Liver (tissue), 8 donors: ENCODE measurements at regions not wholly inside any gene's neighbourhood (a gene's known extent, or its start where the extent isn't known, plus 50 kb on each side); places are given as distances from the start of the nearest gene placed in this dataset.

Experiments
- DNase-seq: peaks from one replicate; pipeline ENCODE4 v3.0.0-alpha.2; 2017; ENCODE audit warnings: low spot score
- H3K27ac ChIP-seq, 2 donors: one replicate each; pipeline ENCODE4 v1.7.0; 2013; ENCODE audit warnings: inconsistent platforms in 2 of 2, low read length in 2 of 2, control low read depth in 1 of 2, low read depth in 1 of 2, mild to moderate bottlenecking in 1 of 2
- H3K27me3 ChIP-seq, 4 donors: one replicate each; pipeline versions ENCODE4 v1.6.1 to v1.7.0; 2013; ENCODE audit warnings: low read length in 3 of 4, inconsistent platforms in 1 of 4, mild to moderate bottlenecking in 1 of 4, moderate library complexity in 1 of 4; ENCODE audit not compliant: control insufficient read depth in 4 of 4, insufficient read depth in 4 of 4
- H3K36me3 ChIP-seq, 4 donors: one replicate each; pipeline versions ENCODE4 v1.6.1 to v1.7.0; 2013; ENCODE audit warnings: low read length in 3 of 4, mild to moderate bottlenecking in 3 of 4, low read depth in 1 of 4, moderate library complexity in 1 of 4; ENCODE audit not compliant: control insufficient read depth in 4 of 4, insufficient read depth in 3 of 4
- H3K4me1 ChIP-seq, 4 donors: one replicate each; pipeline versions ENCODE4 v1.6.1 to v1.7.0; 2013; ENCODE audit warnings: low read length in 3 of 4, mild to moderate bottlenecking in 3 of 4, moderate library complexity in 1 of 4; ENCODE audit not compliant: control insufficient read depth in 4 of 4, insufficient read depth in 4 of 4
- H3K4me3 ChIP-seq, 3 donors: one replicate each; pipeline versions ENCODE4 v1.6.1 to v1.7.0; 2013; ENCODE audit warnings: low read length in 3 of 3, control low read depth in 1 of 3, low read depth in 1 of 3, mild to moderate bottlenecking in 1 of 3
- H3K9ac ChIP-seq, 2 donors: one replicate each; pipeline ENCODE4 v1.7.0; 2013; ENCODE audit warnings: low read length in 2 of 2, mild to moderate bottlenecking in 2 of 2, moderate library complexity in 2 of 2, control low read depth in 1 of 2, low read depth in 1 of 2
- H3K9me3 ChIP-seq, 4 donors: one replicate each; pipeline versions ENCODE4 v1.6.1 to v1.7.0; 2013; ENCODE audit warnings: low read length in 3 of 4; ENCODE audit not compliant: control insufficient read depth in 4 of 4
- ATF3 ChIP-seq: IDR thresholded peaks from 2 replicates; pipeline ENCODE4 v1.6.1; 2016; ENCODE audit warnings: antibody characterized with exemption
- EGR1 ChIP-seq, 2 donors: IDR thresholded peaks; 2 replicates each; pipeline ENCODE4 v1.6.1; 2016 to 2018; ENCODE audit warnings: antibody characterized with exemption in 2 of 2, low read depth in 2 of 2
- FOXA1 ChIP-seq: IDR thresholded peaks from 2 replicates; pipeline ENCODE4 v1.6.1; 2016; ENCODE audit warnings: antibody characterized with exemption
- HNF4A ChIP-seq, 2 donors: conservative IDR thresholded peaks; 2 replicates each; pipeline ENCODE4 v1.6.1; 2016; ENCODE audit warnings: antibody characterized with exemption in 2 of 2, mild to moderate bottlenecking in 2 of 2
- HNF4G ChIP-seq: IDR thresholded peaks from 2 replicates; pipeline ENCODE4 v1.6.1; 2016; ENCODE audit warnings: antibody characterized with exemption
- JUND ChIP-seq, 2 donors: IDR thresholded peaks; 2 replicates each; pipeline ENCODE4 v1.6.1; 2016; ENCODE audit warnings: antibody characterized with exemption in 2 of 2
- MAX ChIP-seq: IDR thresholded peaks from 2 replicates; pipeline ENCODE4 v1.6.1; 2016; ENCODE audit warnings: antibody characterized with exemption
- RAD21 ChIP-seq, 2 donors: IDR thresholded peaks; 2 replicates each; pipeline ENCODE4 v1.6.1; 2016; ENCODE audit warnings: antibody characterized with exemption in 2 of 2, mild to moderate bottlenecking in 2 of 2
- RXRA ChIP-seq, 2 donors: IDR thresholded peaks; 2 replicates each; pipeline ENCODE4 v1.6.1; 2017 to 2018; ENCODE audit warnings: antibody characterized with exemption in 2 of 2, mild to moderate bottlenecking in 1 of 2
- SP1 ChIP-seq: IDR thresholded peaks from 2 replicates; pipeline ENCODE4 v1.6.1; 2018; ENCODE audit warnings: antibody characterized with exemption, mild to moderate bottlenecking
- TAF1 ChIP-seq: conservative IDR thresholded peaks from 2 replicates; pipeline ENCODE4 v1.6.1; 2016; ENCODE audit warnings: antibody characterized with exemption, mild to moderate bottlenecking
- YY1 ChIP-seq: IDR thresholded peaks from 2 replicates; pipeline ENCODE4 v1.6.1; 2016; ENCODE audit warnings: antibody characterized with exemption, mild to moderate bottlenecking
- ZBTB33 ChIP-seq: IDR thresholded peaks from 2 replicates; pipeline ENCODE4 v1.6.1; 2016; ENCODE audit warnings: antibody characterized with exemption
- WGBS: extraction: QIAGEN DNeasy Blood & Tissue Kit; methylation state at CpG from one replicate; pipeline ENCODE4 v1.1.7; 2013; 5-methylcytosine and 5-hydroxymethylcytosine counted together
- TF ChIP-seq, protein P1 (sequence below): fragments of 150-350 bp; IDR thresholded peaks from 2 replicates; pipeline ENCODE4 v1.5.1; 2017; ENCODE audit warnings: improper control_type of control experiment, low read depth, low read length; ENCODE audit not compliant: missing input control
- TF ChIP-seq, protein P2 (sequence below): IDR thresholded peaks from 2 replicates; pipeline ENCODE4 v1.6.1; 2016; ENCODE audit warnings: antibody characterized with exemption, mild to moderate bottlenecking
- donor health status: healthy.
- donor health status: healthy.
- donor health status: healthy.
- donor health status: healthy.
- donor health status: healthy.

- DNase-seq = no peak
- no peak overlapping the region for H3K27ac ChIP-seq
- H3K9ac ChIP-seq = no peak overlapping the region
- no peak overlapping the region for H3K4me3 ChIP-seq
- peaks cover 0 to 4% (median 0%) of the 10 kb centered on the region in 4 donors for H3K27me3 ChIP-seq
- no peaks in the 10 kb centered on the region for H3K9me3 ChIP-seq
- H3K4me1 ChIP-seq = no peaks in the 10 kb centered on the region
- H3K36me3 ChIP-seq = no peaks in the 10 kb centered on the region
- TF ChIP-seq SP1 (no peak), RAD21 (IDR thresholded peaks at IDR 0.05) (no peak), JUND (IDR thresholded peaks at IDR 0.05) (no peak), TAF1 (no peak), EGR1 (IDR thresholded peaks at IDR 0.05; ENCODE audit: low read depth in 2 of 2) (no peak), HNF4G (no peak), ATF3 (no peak)
- TF ChIP-seq, protein P1, sequence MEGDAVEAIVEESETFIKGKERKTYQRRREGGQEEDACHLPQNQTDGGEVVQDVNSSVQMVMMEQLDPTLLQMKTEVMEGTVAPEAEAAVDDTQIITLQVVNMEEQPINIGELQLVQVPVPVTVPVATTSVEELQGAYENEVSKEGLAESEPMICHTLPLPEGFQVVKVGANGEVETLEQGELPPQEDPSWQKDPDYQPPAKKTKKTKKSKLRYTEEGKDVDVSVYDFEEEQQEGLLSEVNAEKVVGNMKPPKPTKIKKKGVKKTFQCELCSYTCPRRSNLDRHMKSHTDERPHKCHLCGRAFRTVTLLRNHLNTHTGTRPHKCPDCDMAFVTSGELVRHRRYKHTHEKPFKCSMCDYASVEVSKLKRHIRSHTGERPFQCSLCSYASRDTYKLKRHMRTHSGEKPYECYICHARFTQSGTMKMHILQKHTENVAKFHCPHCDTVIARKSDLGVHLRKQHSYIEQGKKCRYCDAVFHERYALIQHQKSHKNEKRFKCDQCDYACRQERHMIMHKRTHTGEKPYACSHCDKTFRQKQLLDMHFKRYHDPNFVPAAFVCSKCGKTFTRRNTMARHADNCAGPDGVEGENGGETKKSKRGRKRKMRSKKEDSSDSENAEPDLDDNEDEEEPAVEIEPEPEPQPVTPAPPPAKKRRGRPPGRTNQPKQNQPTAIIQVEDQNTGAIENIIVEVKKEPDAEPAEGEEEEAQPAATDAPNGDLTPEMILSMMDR = no peak
- TF ChIP-seq, protein P2, sequence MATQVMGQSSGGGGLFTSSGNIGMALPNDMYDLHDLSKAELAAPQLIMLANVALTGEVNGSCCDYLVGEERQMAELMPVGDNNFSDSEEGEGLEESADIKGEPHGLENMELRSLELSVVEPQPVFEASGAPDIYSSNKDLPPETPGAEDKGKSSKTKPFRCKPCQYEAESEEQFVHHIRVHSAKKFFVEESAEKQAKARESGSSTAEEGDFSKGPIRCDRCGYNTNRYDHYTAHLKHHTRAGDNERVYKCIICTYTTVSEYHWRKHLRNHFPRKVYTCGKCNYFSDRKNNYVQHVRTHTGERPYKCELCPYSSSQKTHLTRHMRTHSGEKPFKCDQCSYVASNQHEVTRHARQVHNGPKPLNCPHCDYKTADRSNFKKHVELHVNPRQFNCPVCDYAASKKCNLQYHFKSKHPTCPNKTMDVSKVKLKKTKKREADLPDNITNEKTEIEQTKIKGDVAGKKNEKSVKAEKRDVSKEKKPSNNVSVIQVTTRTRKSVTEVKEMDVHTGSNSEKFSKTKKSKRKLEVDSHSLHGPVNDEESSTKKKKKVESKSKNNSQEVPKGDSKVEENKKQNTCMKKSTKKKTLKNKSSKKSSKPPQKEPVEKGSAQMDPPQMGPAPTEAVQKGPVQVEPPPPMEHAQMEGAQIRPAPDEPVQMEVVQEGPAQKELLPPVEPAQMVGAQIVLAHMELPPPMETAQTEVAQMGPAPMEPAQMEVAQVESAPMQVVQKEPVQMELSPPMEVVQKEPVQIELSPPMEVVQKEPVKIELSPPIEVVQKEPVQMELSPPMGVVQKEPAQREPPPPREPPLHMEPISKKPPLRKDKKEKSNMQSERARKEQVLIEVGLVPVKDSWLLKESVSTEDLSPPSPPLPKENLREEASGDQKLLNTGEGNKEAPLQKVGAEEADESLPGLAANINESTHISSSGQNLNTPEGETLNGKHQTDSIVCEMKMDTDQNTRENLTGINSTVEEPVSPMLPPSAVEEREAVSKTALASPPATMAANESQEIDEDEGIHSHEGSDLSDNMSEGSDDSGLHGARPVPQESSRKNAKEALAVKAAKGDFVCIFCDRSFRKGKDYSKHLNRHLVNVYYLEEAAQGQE = no peak
Observed at GRCh38 chr6:74074645-74075044, 378.6 kb downstream of the CD109 start.

GRCh38 chr6:74073999-74074398 lies 378.0 kb downstream of the CD109 start:
- Histone ChIP-seq H3K9ac (no peak overlapping the region), H3K36me3 (no peaks in the 10 kb centered on the region), H3K9me3 (no peaks in the 10 kb centered on the region), H3K27ac (no peak overlapping the region), H3K4me3 (no peak overlapping the region), H3K4me1 (no peaks in the 10 kb centered on the region), H3K27me3 (peaks cover 0 to 4% (median 0%) of the 10 kb centered on the region in 4 donors)
- TF ChIP-seq ZBTB33 (no peak), YY1 (no peak), RXRA (IDR thresholded peaks at IDR 0.05) (no peak), MAX (no peak), TAF1 (no peak), HNF4A (conservative IDR thresholded peaks at IDR 0.05) (no peak), HNF4G (no peak), ATF3 (no peak), FOXA1 (no peak), RAD21 (IDR thresholded peaks at IDR 0.05) (no peak)
- TF ChIP-seq, protein P1 = no peak
- 67% methylated on average over 3 of the region's 3 CpGs for WGBS
- DNase-seq = no peak
